NCI-H510A (cell line): ENCODE measurements at regions not wholly inside any gene's neighbourhood (a gene's known extent, or its start where the extent isn't known, plus 50 kb on each side); places are given as distances from the start of the nearest gene placed in this dataset.
"Not testable (repeated sequence)": the region's sequence is repeated elsewhere in the genome, so short reads cannot be mapped to it uniquely, and the experiment has no call there.

Experiments used
- DNase-seq: peaks from one replicate; lab custom pipeline; 2025; lab: John Stamatoyannopoulos, UW

DNA sequence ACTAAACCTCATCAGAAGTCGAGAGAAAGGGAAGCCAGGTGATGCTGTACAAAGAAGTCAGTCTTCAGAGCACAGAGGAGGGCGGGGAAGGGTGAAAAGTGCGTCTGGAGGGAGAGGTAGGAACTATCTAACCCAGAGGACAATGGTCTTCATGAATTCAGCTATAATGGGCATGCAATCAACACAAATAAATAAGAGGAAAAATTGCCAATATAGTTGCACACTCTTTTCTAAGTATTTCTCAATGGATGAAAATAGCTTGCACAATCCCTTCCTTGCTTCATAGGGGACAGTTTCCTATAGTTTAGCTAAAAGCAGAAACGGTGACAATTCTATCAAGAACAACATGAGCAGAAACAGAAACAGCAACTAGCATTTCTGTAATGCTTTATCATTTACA is 931.2 kb downstream of the AACS start:
- DNase-seq, result no peak

- no peak for DNase-seq
These were observed 934.4 kb downstream of the AACS start for GRCh38 chr12:125999628-126000027.

DNA sequence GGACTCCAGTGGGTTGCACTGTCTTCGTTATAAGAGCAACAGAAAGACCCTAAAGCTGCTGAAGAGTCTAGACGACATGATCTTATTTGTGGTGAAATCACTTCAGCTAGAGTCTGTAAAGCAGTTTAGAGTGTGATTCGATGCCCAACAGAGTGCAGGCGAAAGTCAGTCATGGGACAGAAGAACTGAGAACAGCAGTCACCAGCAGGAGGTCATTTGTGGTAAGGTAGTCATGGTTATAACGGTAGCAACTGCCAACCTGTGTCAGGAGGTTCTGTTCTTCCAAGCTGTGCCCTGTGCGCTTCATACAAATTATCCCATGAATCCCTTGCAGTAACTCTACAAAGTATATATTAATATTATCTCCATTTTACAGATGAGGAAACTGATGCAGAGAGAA is 954.1 kb downstream of the AACS start:
- DNase-seq, result no peak

DNA sequence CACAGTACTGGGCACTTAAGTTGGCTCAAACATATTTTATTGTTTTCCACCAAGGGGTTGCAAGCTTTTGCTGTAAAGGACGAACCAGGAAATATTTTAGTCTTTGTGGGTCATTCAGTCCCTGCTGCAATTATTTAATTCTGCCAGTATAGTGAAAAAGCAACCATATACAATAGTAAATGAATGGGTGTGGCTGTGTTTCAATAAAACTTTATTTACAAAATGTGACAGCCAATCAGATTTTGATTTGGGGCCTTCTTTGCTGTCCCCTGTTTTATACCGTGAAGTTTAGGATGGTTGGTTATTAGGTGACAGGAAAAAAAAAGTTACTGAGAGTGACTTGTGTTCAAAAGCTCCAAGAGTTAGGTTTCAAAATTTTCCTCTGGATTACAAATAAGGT is 956.4 kb downstream of the AACS start:
- no peak for DNase-seq

DNA sequence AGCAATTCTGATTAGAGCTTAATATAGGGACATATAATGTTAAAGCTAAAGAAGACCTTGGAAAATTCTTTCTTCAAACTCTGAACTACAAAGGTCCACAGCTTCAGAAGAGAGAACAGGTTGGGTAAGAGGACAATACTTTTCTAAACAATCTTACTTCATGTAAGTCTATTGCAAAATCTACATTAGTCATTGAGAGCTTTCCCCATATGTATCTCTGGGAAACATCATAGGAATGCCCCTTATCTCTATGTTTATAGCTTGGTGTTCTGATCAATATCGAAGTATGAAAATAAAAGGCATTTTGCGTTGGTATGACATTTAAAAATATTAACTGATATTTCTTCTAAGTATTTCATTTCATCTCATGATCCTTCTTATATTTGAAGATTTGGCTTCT is 962.6 kb downstream of the AACS start:
- no peak for DNase-seq

DNA sequence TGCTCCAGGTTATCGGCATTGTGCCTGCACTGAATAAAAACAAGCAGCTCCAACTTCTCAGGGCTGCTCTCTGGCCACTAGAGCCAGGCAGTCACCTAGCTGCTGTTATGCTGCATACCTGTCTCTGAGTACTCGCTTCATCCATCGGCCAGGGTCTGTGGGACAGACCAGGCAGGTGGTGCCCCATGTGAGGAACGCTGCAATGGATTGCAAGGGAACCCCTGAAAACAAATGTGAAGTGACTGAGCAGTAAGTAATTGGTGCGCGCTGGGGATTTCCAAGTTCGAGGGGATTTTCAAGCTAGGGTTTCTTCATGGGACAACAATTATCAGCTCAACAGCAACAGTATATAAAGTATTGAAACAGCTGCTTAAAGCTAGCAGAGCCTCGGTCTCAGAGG is 965.3 kb downstream of the AACS start:
- DNase-seq, result no peak

GRCh38 chr12:126033751-126034150 is 968.5 kb downstream of the AACS start:
- DNase-seq, result no peak

- no peak for DNase-seq
These were observed 971.1 kb downstream of the AACS start for GRCh38 chr12:126036348-126036747.

GRCh38 chr12:126038434-126038833 is 973.2 kb downstream of the AACS start:
- DNase-seq, result peak; percentile 13

GRCh38 chr12:126040307-126040706 is 975.1 kb downstream of the AACS start:
- no peak for DNase-seq

- DNase-seq, result no peak
These were observed 977.1 kb downstream of the AACS start for GRCh38 chr12:126042286-126042685.

DNA sequence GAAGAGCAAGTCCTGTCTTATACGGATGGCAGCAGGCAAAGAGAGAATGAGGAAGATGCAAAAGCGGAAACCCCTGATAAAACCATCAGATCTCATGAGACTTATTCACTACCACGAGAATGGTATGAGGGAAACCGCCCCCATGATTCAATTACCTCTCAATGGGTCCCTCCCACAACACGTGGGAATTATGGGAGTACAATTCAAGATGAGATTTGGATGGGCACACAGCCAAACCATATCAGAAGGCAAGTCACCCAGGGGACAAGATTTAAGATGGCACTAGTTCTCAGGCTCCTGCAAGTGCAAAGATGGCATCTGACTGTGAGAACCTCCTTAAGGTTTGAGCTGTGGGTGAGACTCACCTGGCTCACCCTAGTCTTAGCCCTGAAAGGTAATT is 984.3 kb downstream of the AACS start:
- not testable (repeated sequence) for DNase-seq

DNA sequence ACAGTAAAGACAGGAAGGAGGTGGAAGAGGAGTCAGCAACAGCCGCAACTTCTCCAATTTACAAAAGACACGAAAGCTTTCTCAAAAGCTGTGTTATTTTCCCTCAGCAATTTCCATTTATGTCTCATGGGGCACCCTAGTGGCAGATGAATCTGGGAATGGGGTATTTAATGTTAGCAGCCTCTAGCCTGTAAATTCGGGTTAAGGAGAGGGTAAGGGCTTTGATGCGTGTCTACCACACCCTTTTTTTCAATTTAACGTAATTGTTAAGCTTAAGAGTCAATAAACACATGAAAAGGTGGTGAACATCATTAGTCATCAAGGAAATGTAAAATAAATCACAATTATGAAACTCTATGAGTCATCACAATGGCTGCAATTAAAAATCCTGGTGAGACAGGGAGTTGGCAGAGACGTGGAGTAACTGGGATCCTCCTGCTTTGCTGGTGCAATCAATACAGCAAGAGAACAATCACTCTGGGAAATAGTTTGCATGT is 986.4 kb downstream of the AACS start:
- DNase-seq, result no peak

DNA sequence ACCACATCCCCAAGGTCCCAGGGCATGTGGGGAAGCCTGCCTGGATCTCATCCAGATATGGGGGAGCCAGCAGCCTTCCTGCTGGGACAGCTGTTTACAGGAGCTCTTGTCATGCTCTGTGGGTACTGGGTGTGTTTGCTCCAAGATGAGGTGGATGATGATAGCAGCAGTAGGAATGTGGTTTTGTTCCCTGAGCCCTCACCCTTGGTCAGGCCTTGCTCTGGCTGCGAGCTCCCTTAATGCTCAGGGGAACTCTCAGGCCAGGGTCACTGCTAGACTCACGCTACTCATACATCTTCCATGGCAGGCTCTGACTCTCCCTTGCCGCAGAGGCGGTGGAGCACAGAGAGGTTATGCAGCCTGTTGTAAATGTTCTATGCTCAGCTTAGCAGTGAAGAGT is 990.3 kb downstream of the AACS start:
- DNase-seq, result no peak

- no peak for DNase-seq
These were observed 996.5 kb downstream of the AACS start for GRCh38 chr12:126061777-126062176.

DNA sequence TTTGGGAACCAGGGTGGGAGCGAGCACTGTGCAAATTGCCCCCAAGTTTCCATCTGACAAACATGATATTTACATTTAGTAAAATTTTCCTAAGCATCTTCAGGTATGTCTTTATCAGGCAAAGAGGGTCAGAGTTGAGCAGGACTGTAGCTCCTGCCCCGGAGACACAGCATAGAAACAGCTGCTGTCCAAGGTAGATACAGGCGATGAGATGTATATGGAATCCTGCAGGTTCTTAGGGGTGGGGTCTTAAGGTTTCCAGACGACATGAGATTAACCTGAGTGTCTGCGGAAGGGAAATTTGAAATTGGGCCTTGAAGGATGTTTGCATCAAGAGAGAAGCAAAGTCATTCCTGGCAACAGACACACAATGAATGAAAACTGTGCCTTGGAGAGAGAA is 998.8 kb downstream of the AACS start:
- DNase-seq, result no peak

GRCh38 chr12:126067626-126068329 is 1002.5 kb downstream of the AACS start:
- DNase-seq, result no peak

- DNase-seq, result peak; percentile 52
These were observed 1004.4 kb downstream of the AACS start for GRCh38 chr12:126069549-126070165.

GRCh38 chr12:126076515-126076914 is 1011.3 kb downstream of the AACS start:
- DNase-seq, result no peak

- DNase-seq, result peak; percentile 55
These were observed 1018.7 kb downstream of the AACS start for GRCh38 chr12:126083926-126084325.

GRCh38 chr12:126084480-126084879 is 1019.2 kb downstream of the AACS start:
- peak; percentile 13 for DNase-seq

DNA sequence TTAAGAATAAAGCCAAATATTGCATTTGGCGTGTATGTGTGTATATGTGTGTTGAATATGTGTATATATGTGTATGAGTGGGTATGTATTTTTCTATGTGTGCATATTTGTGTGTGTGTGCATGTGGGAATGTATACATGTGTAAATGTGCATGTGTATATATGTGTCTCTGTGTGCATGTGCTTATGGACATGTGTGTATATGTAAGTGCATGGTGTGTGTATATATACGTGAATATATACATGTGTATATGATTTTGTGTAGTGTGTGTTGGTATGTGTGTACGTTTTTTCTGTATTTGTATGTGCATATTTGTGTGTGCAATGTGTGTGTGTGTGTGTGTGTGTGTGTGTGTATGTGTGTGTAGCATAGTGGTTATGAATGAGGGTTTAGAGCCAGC is 1021.0 kb downstream of the AACS start:
- no peak for DNase-seq

DNA sequence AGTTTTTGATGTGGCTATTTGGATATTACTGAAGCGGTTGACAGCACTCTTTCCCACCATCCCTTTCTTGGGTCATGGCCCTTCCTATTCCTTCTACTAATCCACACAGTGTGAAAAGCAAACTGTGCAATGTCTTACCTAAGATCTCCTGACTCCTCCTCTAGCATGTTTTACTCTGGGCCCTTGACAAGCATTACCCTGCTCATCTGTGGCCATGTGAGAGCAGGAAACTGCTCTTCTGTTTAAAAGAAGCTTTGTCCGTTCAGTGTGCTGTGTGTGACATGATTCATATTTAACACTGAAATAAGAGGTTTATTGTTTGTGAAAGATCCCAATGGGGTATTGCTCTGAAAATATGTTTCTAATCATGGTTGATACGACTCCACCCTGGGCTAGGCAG is 1022.5 kb downstream of the AACS start:
- DNase-seq, result no peak

- no peak for DNase-seq
These were observed 1028.7 kb downstream of the AACS start for GRCh38 chr12:126093908-126094307.
